Liver (tissue), 8 donors: ENCODE measurements at regions not wholly inside any gene's neighbourhood (a gene's known extent, or its start where the extent isn't known, plus 50 kb on each side); places are given as distances from the start of the nearest gene placed in this dataset.

Experiments
- DNase-seq: peaks from one replicate; pipeline ENCODE4 v3.0.0-alpha.2; 2017; ENCODE audit warnings: low spot score
- H3K27ac ChIP-seq, 2 donors: one replicate each; pipeline ENCODE4 v1.7.0; 2013; ENCODE audit warnings: inconsistent platforms in 2 of 2, low read length in 2 of 2, control low read depth in 1 of 2, low read depth in 1 of 2, mild to moderate bottlenecking in 1 of 2
- H3K27me3 ChIP-seq, 4 donors: one replicate each; pipeline versions ENCODE4 v1.6.1 to v1.7.0; 2013; ENCODE audit warnings: low read length in 3 of 4, inconsistent platforms in 1 of 4, mild to moderate bottlenecking in 1 of 4, moderate library complexity in 1 of 4; ENCODE audit not compliant: control insufficient read depth in 4 of 4, insufficient read depth in 4 of 4
- H3K36me3 ChIP-seq, 4 donors: one replicate each; pipeline versions ENCODE4 v1.6.1 to v1.7.0; 2013; ENCODE audit warnings: low read length in 3 of 4, mild to moderate bottlenecking in 3 of 4, low read depth in 1 of 4, moderate library complexity in 1 of 4; ENCODE audit not compliant: control insufficient read depth in 4 of 4, insufficient read depth in 3 of 4
- H3K4me1 ChIP-seq, 4 donors: one replicate each; pipeline versions ENCODE4 v1.6.1 to v1.7.0; 2013; ENCODE audit warnings: low read length in 3 of 4, mild to moderate bottlenecking in 3 of 4, moderate library complexity in 1 of 4; ENCODE audit not compliant: control insufficient read depth in 4 of 4, insufficient read depth in 4 of 4
- H3K4me3 ChIP-seq, 3 donors: one replicate each; pipeline versions ENCODE4 v1.6.1 to v1.7.0; 2013; ENCODE audit warnings: low read length in 3 of 3, control low read depth in 1 of 3, low read depth in 1 of 3, mild to moderate bottlenecking in 1 of 3
- H3K9ac ChIP-seq, 2 donors: one replicate each; pipeline ENCODE4 v1.7.0; 2013; ENCODE audit warnings: low read length in 2 of 2, mild to moderate bottlenecking in 2 of 2, moderate library complexity in 2 of 2, control low read depth in 1 of 2, low read depth in 1 of 2
- H3K9me3 ChIP-seq, 4 donors: one replicate each; pipeline versions ENCODE4 v1.6.1 to v1.7.0; 2013; ENCODE audit warnings: low read length in 3 of 4; ENCODE audit not compliant: control insufficient read depth in 4 of 4
- CTCF ChIP-seq: fragments of 150-350 bp; IDR thresholded peaks from 2 replicates; pipeline ENCODE4 v1.5.1; 2017; ENCODE audit warnings: improper control_type of control experiment, low read depth, low read length; ENCODE audit not compliant: missing input control
- EGR1 ChIP-seq, 2 donors: IDR thresholded peaks; 2 replicates each; pipeline ENCODE4 v1.6.1; 2016 to 2018; ENCODE audit warnings: antibody characterized with exemption in 2 of 2, low read depth in 2 of 2
- FOXA1 ChIP-seq: IDR thresholded peaks from 2 replicates; pipeline ENCODE4 v1.6.1; 2016; ENCODE audit warnings: antibody characterized with exemption
- GABPA ChIP-seq, 2 donors: IDR thresholded peaks in 1 of 2; conservative IDR thresholded peaks in 1 of 2; 2 replicates each; pipeline ENCODE4 v1.6.1; 2016; ENCODE audit warnings: antibody characterized with exemption in 2 of 2, mild to moderate bottlenecking in 1 of 2, moderate library complexity in 1 of 2
- HNF4A ChIP-seq, 2 donors: conservative IDR thresholded peaks; 2 replicates each; pipeline ENCODE4 v1.6.1; 2016; ENCODE audit warnings: antibody characterized with exemption in 2 of 2, mild to moderate bottlenecking in 2 of 2
- HNF4G ChIP-seq: IDR thresholded peaks from 2 replicates; pipeline ENCODE4 v1.6.1; 2016; ENCODE audit warnings: antibody characterized with exemption
- MAX ChIP-seq: IDR thresholded peaks from 2 replicates; pipeline ENCODE4 v1.6.1; 2016; ENCODE audit warnings: antibody characterized with exemption
- NR2F2 ChIP-seq: IDR thresholded peaks from 2 replicates; pipeline ENCODE4 v1.6.1; 2016; ENCODE audit warnings: antibody characterized with exemption
- RAD21 ChIP-seq, 2 donors: IDR thresholded peaks; 2 replicates each; pipeline ENCODE4 v1.6.1; 2016; ENCODE audit warnings: antibody characterized with exemption in 2 of 2, mild to moderate bottlenecking in 2 of 2
- REST ChIP-seq: IDR thresholded peaks from 2 replicates; pipeline ENCODE4 v1.6.1; 2016; ENCODE audit warnings: antibody characterized with exemption, mild to moderate bottlenecking
- RXRA ChIP-seq, 2 donors: IDR thresholded peaks; 2 replicates each; pipeline ENCODE4 v1.6.1; 2017 to 2018; ENCODE audit warnings: antibody characterized with exemption in 2 of 2, mild to moderate bottlenecking in 1 of 2
- SP1 ChIP-seq: IDR thresholded peaks from 2 replicates; pipeline ENCODE4 v1.6.1; 2018; ENCODE audit warnings: antibody characterized with exemption, mild to moderate bottlenecking
- WGBS: extraction: QIAGEN DNeasy Blood & Tissue Kit; methylation state at CpG from one replicate; pipeline ENCODE4 v1.1.7; 2013; 5-methylcytosine and 5-hydroxymethylcytosine counted together
- TF ChIP-seq, protein P1 (sequence below): IDR thresholded peaks from 2 replicates; pipeline ENCODE4 v1.6.1; 2016; ENCODE audit warnings: antibody characterized with exemption
- donor health status: healthy.
- donor health status: healthy.
- donor health status: healthy.
- donor health status: healthy.
- donor health status: healthy.

- TF ChIP-seq MAX (peak; percentile 25), GABPA (IDR thresholded peaks at IDR 0.05 in 1 of 2, conservative IDR thresholded peaks at IDR 0.05 in 1 of 2) (no peak), EGR1 (IDR thresholded peaks at IDR 0.05; ENCODE audit: low read depth in 2 of 2) (no peak), SP1 (peak; percentile 18), CTCF (no peak), HNF4A (conservative IDR thresholded peaks at IDR 0.05) (no peak), RAD21 (IDR thresholded peaks at IDR 0.05) (no peak)
- TF ChIP-seq, protein P1, sequence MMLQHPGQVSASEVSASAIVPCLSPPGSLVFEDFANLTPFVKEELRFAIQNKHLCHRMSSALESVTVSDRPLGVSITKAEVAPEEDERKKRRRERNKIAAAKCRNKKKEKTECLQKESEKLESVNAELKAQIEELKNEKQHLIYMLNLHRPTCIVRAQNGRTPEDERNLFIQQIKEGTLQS = no peak
- DNase-seq = no peak
- Histone ChIP-seq H3K27ac (no peak overlapping the region), H3K9ac (peak overlapping the region in 1 of 2 donors; percentile 59), H3K4me1 (no peaks in the 10 kb centered on the region), H3K27me3 (peaks cover 0 to 2% (median 0%) of the 10 kb centered on the region in 4 donors), H3K4me3 (peak overlapping the region in 1 of 3 donors; percentile 24), H3K9me3 (no peaks in the 10 kb centered on the region), H3K36me3 (no peaks in the 10 kb centered on the region)
- WGBS = 48% methylated on average over 6 of the region's 6 CpGs
These were observed 1037.3 kb upstream of the ACO1 start for GRCh38 chr9:31347082-31347617.

- 71% methylated on average over 5 of the region's 5 CpGs for WGBS
- no peak for DNase-seq
- H3K4me1 ChIP-seq = no peaks in the 10 kb centered on the region
- TF ChIP-seq RXRA (IDR thresholded peaks at IDR 0.05) = no peak
- H3K9me3 ChIP-seq = no peaks in the 10 kb centered on the region
- no peak overlapping the region for H3K9ac ChIP-seq
- no peak overlapping the region for H3K4me3 ChIP-seq
- peaks cover 0 to 3% (median 0%) of the 10 kb centered on the region in 4 donors for H3K27me3 ChIP-seq
- no peak overlapping the region for H3K27ac ChIP-seq
- H3K36me3 ChIP-seq = no peaks in the 10 kb centered on the region
These were observed 1029.1 kb upstream of the ACO1 start for GRCh38 chr9:31355159-31355882.

- Histone ChIP-seq H3K4me1 (no peaks in the 10 kb centered on the region), H3K9ac (no peak overlapping the region), H3K9me3 (no peaks in the 10 kb centered on the region), H3K27me3 (peaks cover 0 to 3% (median 0%) of the 10 kb centered on the region in 4 donors), H3K27ac (no peak overlapping the region), H3K36me3 (no peaks in the 10 kb centered on the region), H3K4me3 (no peak overlapping the region)
- TF ChIP-seq HNF4G (no peak), HNF4A (conservative IDR thresholded peaks at IDR 0.05) (no peak), EGR1 (IDR thresholded peaks at IDR 0.05; ENCODE audit: low read depth in 2 of 2) (no peak), SP1 (no peak), REST (no peak), GABPA (IDR thresholded peaks at IDR 0.05 in 1 of 2, conservative IDR thresholded peaks at IDR 0.05 in 1 of 2) (no peak), NR2F2 (no peak), FOXA1 (no peak)
- DNase-seq = no peak
These were observed 1028.5 kb upstream of the ACO1 start for GRCh38 chr9:31355965-31356364.
